ENCODE measurements at regions not wholly inside any gene's neighbourhood (a gene's known extent, or its start where the extent isn't known, plus 50 kb on each side); places are given as distances from the start of the nearest gene placed in this dataset.

- TF ChIP-seq CTCF (IDR thresholded peaks at IDR 0.05; ENCODE audit: low read depth, low read length) = no peak
- no peak for TF ChIP-seq POLR2A (IDR thresholded peaks at IDR 0.05; ENCODE audit: extremely low read depth, insufficient read length)
Measured at GRCh38 chr3:64354956-64355355, 129.7 kb upstream of the PRICKLE2 start.
